B cell (primary cell): ENCODE measurements at regions not wholly inside any gene's neighbourhood (a gene's known extent, or its start where the extent isn't known, plus 50 kb on each side); places are given as distances from the start of the nearest gene placed in this dataset.

Experiments
- ATAC-seq: fragments of 200-7000 bp; cut with Tn5 transposase; one replicate; pipeline ENCODE4 v1.10.0; 2021; ENCODE audit warnings: low read depth, mild to moderate bottlenecking, moderate number of reproducible peaks, moderate library complexity
- CTCF ChIA-PET: fragments of 350-600 bp; sonication (Branson Sonifier 250); formaldehyde crosslinking; loops from one replicate; lab custom pipeline; 2021; ENCODE audit warnings: antibody characterized with exemption, inconsistent platforms; lab: Charles Lee
- POLR2A ChIA-PET: fragments of 350-600 bp; sonication (Branson Sonifier 250); formaldehyde crosslinking; loops from one replicate; lab custom pipeline; 2021; ENCODE audit warnings: antibody characterized with exemption; lab: Charles Lee
- DNase-seq: peaks from one replicate; pipeline ENCODE4 v3.0.0; 2013
- H2AFZ ChIP-seq: 2 replicates; pipeline ENCODE4 v1.6.1; 2012; ENCODE audit warnings: mild to moderate bottlenecking, low read depth, low read length; ENCODE audit not compliant: insufficient read depth, poor library complexity, severe bottlenecking
- H3K27ac ChIP-seq, 2 donors: 1 replicate in 1 of 2; 2 replicates in 1 of 2; pipeline ENCODE4 v1.5.1; 2012 to 2013; ENCODE audit warnings: low read length in 2 of 2, mild to moderate bottlenecking in 2 of 2, moderate library complexity in 1 of 2
- H3K27me3 ChIP-seq, 4 experiments: fragments of 200-600 bp in 1 of 4; sonication (generic) in 1 of 4; replicated peaks in 1 of 4; 1 replicate in 2 of 4; 2 replicates in 2 of 4; pipeline versions ENCODE4 v1.6.1 to v1.7.0; 2013 to 2016; ENCODE audit warnings: low read length in 3 of 4, mild to moderate bottlenecking in 2 of 4, mixed read lengths in 1 of 4, moderate library complexity in 1 of 4; ENCODE audit not compliant: insufficient read depth in 4 of 4, control insufficient read depth in 3 of 4; ENCODE audit errors: control extremely low read depth in 1 of 4
- H3K36me3 ChIP-seq, 2 experiments: replicated peaks in 1 of 2; 1 replicate in 1 of 2; 2 replicates in 1 of 2; pipeline versions ENCODE4 v1.6.1 to v1.7.1; 2013; ENCODE audit warnings: low read length in 1 of 2; ENCODE audit not compliant: insufficient read depth in 2 of 2, control insufficient read depth in 1 of 2; ENCODE audit errors: control extremely low read depth in 1 of 2, extremely low read depth in 1 of 2
- H3K4me1 ChIP-seq, 2 donors: fragments of 200-600 bp in 1 of 2; sonication (generic) in 1 of 2; 1 replicate in 1 of 2; 2 replicates in 1 of 2; pipeline versions ENCODE4 v1.5.1 to v1.6.1; 2013 to 2017; ENCODE audit warnings: low read length in 2 of 2; ENCODE audit not compliant: control insufficient read depth in 2 of 2, insufficient read depth in 2 of 2
- H3K4me2 ChIP-seq: replicated peaks from 2 replicates; pipeline ENCODE3; 2012; ENCODE audit warnings: mild to moderate bottlenecking, low read depth, low read length; ENCODE audit not compliant: poor library complexity, severe bottlenecking
- H3K4me3 ChIP-seq, 5 experiments: fragments of 200-600 bp in 1 of 5; sonication (generic) in 1 of 5; 1 replicate in 3 of 5; 2 replicates in 2 of 5; pipeline versions ENCODE4 v1.5.1 to v1.7.0; 2011 to 2016; ENCODE audit warnings: low read length in 4 of 5, mild to moderate bottlenecking in 4 of 5, low read depth in 2 of 5, control low read depth in 1 of 5, moderate library complexity in 1 of 5; ENCODE audit not compliant: insufficient read depth in 1 of 5; ENCODE audit errors: control extremely low read depth in 1 of 5, extremely low read depth in 1 of 5
- H3K79me2 ChIP-seq: fragments of 200-600 bp; sonication (generic); one replicate; pipeline ENCODE4 v1.6.0; 2016; ENCODE audit warnings: low read length; ENCODE audit not compliant: control insufficient read depth, insufficient read depth
- H3K9ac ChIP-seq: fragments of 200-600 bp; sonication (generic); 2 replicates; pipeline ENCODE4 v1.6.1; 2017; ENCODE audit warnings: mild to moderate bottlenecking, low read length, moderate library complexity
- H3K9me3 ChIP-seq, 3 donors: one replicate each; pipeline versions ENCODE4 v1.6.1 to v1.7.1; 2013; ENCODE audit warnings: low read length in 2 of 3; ENCODE audit not compliant: control insufficient read depth in 2 of 3, insufficient read depth in 1 of 3; ENCODE audit errors: control extremely low read depth in 1 of 3
- H4K20me1 ChIP-seq: 2 replicates; pipeline ENCODE4 v1.6.0; 2012; ENCODE audit warnings: mild to moderate bottlenecking, low read length; ENCODE audit not compliant: insufficient read depth, control insufficient read depth, poor library complexity, severe bottlenecking
- H3K27ac Mint-ChIP-seq: one replicate; pipeline ENCODE4 v1.8.0; 2021; ENCODE audit warnings: mixed read lengths
- H3K27me3 Mint-ChIP-seq: one replicate; pipeline ENCODE4 v1.8.0; 2021; ENCODE audit warnings: mixed read lengths
- H3K4me1 Mint-ChIP-seq: one replicate; pipeline ENCODE4 v1.8.0; 2021; ENCODE audit warnings: mixed read lengths
- H3K4me3 Mint-ChIP-seq: one replicate; pipeline ENCODE4 v1.8.0; 2021; ENCODE audit warnings: mixed read lengths
- H3K9me3 Mint-ChIP-seq: one replicate; pipeline ENCODE4 v1.8.0; 2022; ENCODE audit warnings: mixed read lengths; ENCODE audit not compliant: insufficient read depth
- EZH2 ChIP-seq: IDR thresholded peaks from 2 replicates; pipeline ENCODE4 v1.6.1; 2012; ENCODE audit warnings: borderline replicate concordance, low read depth, mild to moderate bottlenecking, moderate library complexity, low read length; ENCODE audit not compliant: insufficient read depth, poor library complexity, severe bottlenecking
- WGBS: methylation state at CpG from one replicate; pipeline ENCODE4 v1.1.5; 2013; ENCODE audit warnings: missing lambda C conversion rate; ENCODE audit not compliant: insufficient coverage; 5-methylcytosine and 5-hydroxymethylcytosine counted together
- intact Hi-C: fragments of 100-400 bp; cut with micrococcal nuclease; formaldehyde crosslinking; loops from one replicate; pipeline ENCODE4 v1.10.0; 2022
- TF ChIP-seq, protein P1 (sequence below): fragments of 200-600 bp; IDR thresholded peaks from one replicate; pipeline ENCODE4 v1.8.0; 2022; ENCODE audit warnings: antibody characterized with exemption, mild to moderate bottlenecking

DNA sequence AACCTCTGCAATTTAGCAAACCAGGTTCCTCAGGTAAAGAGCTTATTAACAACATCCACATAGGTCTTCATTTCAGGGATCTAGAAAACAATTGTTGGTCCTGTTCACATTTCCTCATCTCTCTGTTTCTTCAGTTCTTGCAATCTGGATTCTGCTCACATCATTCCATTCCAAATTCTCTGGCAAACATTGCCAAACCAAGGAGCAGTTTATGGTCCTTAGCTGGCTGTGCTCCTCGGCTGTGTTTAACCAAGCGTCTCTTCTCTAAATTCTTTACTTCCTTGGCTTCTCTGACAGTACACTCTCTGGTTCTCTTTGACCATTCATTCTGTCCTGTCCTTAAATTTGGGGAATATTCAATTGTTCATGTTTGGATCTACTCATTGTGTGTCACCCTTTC, 65.8 kb upstream of the RANBP3L start:
- ChIA-PET POLR2A (no interaction called here), CTCF (no interaction called here)
- no peaks in the 10 kb centered on the region for H3K4me1 Mint-ChIP-seq
- H3K27ac ChIP-seq, result no peak overlapping the region
- H3K27ac Mint-ChIP-seq, result no peak overlapping the region
- DNase-seq (no peak), ATAC-seq (no peak)
- WGBS, result no CpG with 5 or more reads among the region's 2 CpGs
- no peak for TF ChIP-seq EZH2
- TF ChIP-seq, protein P1, sequence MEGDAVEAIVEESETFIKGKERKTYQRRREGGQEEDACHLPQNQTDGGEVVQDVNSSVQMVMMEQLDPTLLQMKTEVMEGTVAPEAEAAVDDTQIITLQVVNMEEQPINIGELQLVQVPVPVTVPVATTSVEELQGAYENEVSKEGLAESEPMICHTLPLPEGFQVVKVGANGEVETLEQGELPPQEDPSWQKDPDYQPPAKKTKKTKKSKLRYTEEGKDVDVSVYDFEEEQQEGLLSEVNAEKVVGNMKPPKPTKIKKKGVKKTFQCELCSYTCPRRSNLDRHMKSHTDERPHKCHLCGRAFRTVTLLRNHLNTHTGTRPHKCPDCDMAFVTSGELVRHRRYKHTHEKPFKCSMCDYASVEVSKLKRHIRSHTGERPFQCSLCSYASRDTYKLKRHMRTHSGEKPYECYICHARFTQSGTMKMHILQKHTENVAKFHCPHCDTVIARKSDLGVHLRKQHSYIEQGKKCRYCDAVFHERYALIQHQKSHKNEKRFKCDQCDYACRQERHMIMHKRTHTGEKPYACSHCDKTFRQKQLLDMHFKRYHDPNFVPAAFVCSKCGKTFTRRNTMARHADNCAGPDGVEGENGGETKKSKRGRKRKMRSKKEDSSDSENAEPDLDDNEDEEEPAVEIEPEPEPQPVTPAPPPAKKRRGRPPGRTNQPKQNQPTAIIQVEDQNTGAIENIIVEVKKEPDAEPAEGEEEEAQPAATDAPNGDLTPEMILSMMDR, result no peak
- no peaks in the 10 kb centered on the region for H3K36me3 ChIP-seq
- no peak overlapping the region for H3K4me3 Mint-ChIP-seq
- H3K4me1 ChIP-seq, result no peaks in the 10 kb centered on the region
- peaks cover 2% of the 10 kb centered on the region for H3K9me3 Mint-ChIP-seq
- H4K20me1 ChIP-seq, result no peaks in the 10 kb centered on the region
- no peaks in the 10 kb centered on the region for H3K79me2 ChIP-seq
- H3K4me2 ChIP-seq, result no peak overlapping the region
- no peak overlapping the region for H3K9ac ChIP-seq
- intact Hi-C loops, result no loop called here
- no peaks in the 10 kb centered on the region for H3K27me3 Mint-ChIP-seq
- no peaks in the 10 kb centered on the region for H3K27me3 ChIP-seq
- H3K4me3 ChIP-seq, result no peak overlapping the region
- no peaks in the 10 kb centered on the region for H3K9me3 ChIP-seq
- peak overlapping the region; percentile 8 for H2AFZ ChIP-seq

DNA sequence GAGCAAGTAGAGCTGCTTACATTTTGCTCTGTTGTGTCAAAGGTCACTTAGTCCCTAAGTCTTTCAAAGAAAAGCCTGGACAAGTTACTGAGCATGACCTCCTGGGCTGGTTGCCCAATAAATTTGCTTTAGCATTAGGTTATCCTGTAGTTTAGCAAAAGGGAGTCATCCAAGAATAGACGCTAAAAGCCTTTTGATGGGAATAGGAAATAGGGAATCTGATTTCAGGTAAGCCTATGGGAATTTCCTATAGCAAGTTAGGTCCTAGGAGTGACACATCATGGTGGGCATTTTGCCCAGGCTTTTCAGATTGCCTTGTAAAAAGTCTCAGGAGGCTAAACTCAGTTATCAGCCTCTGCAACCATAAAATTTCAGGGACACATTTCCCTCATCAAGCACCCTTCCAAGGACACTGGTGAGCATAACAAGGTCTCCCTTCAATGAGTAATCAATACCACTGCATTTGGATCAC, 67.6 kb upstream of the RANBP3L start:
- ATAC-seq, result no peak
- H4K20me1 ChIP-seq, result no peaks in the 10 kb centered on the region
- H2AFZ ChIP-seq, result no peak overlapping the region
- Mint-ChIP-seq H3K9me3 (peaks cover 2% of the 10 kb centered on the region), H3K4me1 (no peaks in the 10 kb centered on the region), H3K27ac (no peak overlapping the region), H3K4me3 (no peak overlapping the region), H3K27me3 (no peaks in the 10 kb centered on the region)
- H3K9me3 ChIP-seq, result no peaks in the 10 kb centered on the region
- CTCF ChIA-PET, result no interaction called here
- POLR2A ChIA-PET, result no interaction called here
- H3K9ac ChIP-seq, result no peak overlapping the region
- 100% methylated on average over 1 of the region's 1 CpG for WGBS
- H3K27ac ChIP-seq, result no peak overlapping the region
- TF ChIP-seq EZH2, result no peak
- TF ChIP-seq, protein P1, result no peak
- no peaks in the 10 kb centered on the region for H3K36me3 ChIP-seq
- H3K79me2 ChIP-seq, result no peaks in the 10 kb centered on the region
- no peaks in the 10 kb centered on the region for H3K4me1 ChIP-seq
- intact Hi-C loops, result no loop called here
- H3K27me3 ChIP-seq, result no peaks in the 10 kb centered on the region
- DNase-seq, result no peak
- H3K4me2 ChIP-seq, result no peak overlapping the region
- H3K4me3 ChIP-seq, result no peak overlapping the region
